ENCODE measurements at regions not wholly inside any gene's neighbourhood (a gene's known extent, or its start where the extent isn't known, plus 50 kb on each side); places are given as distances from the start of the nearest gene placed in this dataset.

DNA sequence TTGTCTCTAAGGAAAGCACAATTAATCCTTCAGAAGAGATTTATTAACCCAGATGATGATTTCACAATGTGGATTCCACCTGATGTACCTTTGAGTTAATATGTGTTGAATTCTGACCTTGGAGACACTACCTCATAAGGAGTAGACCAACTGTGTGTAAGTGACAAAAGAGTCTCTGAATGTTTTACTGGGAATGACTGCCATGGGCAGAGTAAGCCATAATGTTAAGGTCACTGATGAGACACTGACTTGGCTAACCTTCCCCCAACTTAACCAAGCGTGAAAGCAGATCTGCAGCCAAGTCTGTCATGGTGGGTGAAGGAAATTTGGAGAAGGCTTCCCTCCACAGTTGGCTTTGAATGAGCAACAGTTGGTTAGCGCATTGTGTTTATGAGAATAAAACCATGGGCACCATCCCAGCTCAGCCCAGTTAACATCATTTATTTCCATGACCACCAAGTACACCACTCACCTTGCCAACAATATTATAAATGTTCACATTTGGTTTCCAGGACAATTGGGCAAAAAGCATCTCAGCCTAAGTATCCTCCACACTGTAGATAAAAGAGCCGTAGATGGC is 618.5 kb downstream of the KCNJ2 start:
- no peak for DNase-seq (ENCODE audit: low read depth, low spot score)
- Histone ChIP-seq H3K4me3 (replicated peaks in 1 of 3; ENCODE audit: insufficient read depth in 1 of 3, low read depth in 1 of 3, low read length in 3 of 3) (no peak overlapping the region), H3K9ac (replicated peaks; ENCODE audit: extremely low read depth, insufficient read depth, low read length) (no peak overlapping the region), H2AFZ (ENCODE audit: low read depth, low read length) (no peak overlapping the region), H3K27me3 (ENCODE audit: control insufficient read depth in 2 of 2, insufficient read depth in 2 of 2, low read length in 2 of 2) (no peaks in the 10 kb centered on the region), H4K20me1 (replicated peaks; ENCODE audit: control insufficient read depth, extremely low read depth, insufficient read depth, low read length) (no peaks in the 10 kb centered on the region), H3K4me1 (ENCODE audit: control insufficient read depth, extremely low read depth, insufficient read depth, low read length) (no peaks in the 10 kb centered on the region), H3K36me3 (ENCODE audit: control insufficient read depth in 2 of 2, extremely low read depth in 1 of 2, insufficient read depth in 2 of 2, low read length in 2 of 2) (no peaks in the 10 kb centered on the region), H3K9me3 (replicated peaks; ENCODE audit: control insufficient read depth, insufficient read depth, low read length) (no peaks in the 10 kb centered on the region), H3K27ac (ENCODE audit: insufficient read depth, low read depth, low read length) (no peak overlapping the region), H3K4me2 (ENCODE audit: insufficient read depth, low read length) (no peak overlapping the region), H3K9me1 (replicated peaks; ENCODE audit: control insufficient read depth, extremely low read depth, insufficient read depth, low read length) (no peaks in the 10 kb centered on the region), H3K79me2 (ENCODE audit: control insufficient read depth, insufficient read depth, low read length) (no peaks in the 10 kb centered on the region)
- dilution Hi-C loops (cut with MboI; ENCODE audit: extremely low pct_ligation_motif_present, low sequenced_read_pairs) (no loop called here), intact Hi-C loops (cut with micrococcal nuclease) (no loop called here)
- no peak for FAIRE-seq
- BruUV-seq (replicated peaks) = no TSS peak
- CTCF ChIA-PET = no interaction called here
- POLR2A ChIA-PET = no interaction called here
- TF ChIP-seq, protein P1, sequence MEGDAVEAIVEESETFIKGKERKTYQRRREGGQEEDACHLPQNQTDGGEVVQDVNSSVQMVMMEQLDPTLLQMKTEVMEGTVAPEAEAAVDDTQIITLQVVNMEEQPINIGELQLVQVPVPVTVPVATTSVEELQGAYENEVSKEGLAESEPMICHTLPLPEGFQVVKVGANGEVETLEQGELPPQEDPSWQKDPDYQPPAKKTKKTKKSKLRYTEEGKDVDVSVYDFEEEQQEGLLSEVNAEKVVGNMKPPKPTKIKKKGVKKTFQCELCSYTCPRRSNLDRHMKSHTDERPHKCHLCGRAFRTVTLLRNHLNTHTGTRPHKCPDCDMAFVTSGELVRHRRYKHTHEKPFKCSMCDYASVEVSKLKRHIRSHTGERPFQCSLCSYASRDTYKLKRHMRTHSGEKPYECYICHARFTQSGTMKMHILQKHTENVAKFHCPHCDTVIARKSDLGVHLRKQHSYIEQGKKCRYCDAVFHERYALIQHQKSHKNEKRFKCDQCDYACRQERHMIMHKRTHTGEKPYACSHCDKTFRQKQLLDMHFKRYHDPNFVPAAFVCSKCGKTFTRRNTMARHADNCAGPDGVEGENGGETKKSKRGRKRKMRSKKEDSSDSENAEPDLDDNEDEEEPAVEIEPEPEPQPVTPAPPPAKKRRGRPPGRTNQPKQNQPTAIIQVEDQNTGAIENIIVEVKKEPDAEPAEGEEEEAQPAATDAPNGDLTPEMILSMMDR (IDR thresholded peaks at IDR 0.05; ENCODE audit: extremely low read depth in 1 of 2, insufficient read depth in 1 of 2, low read depth in 1 of 2, low read length in 2 of 2) = no peak
- TF ChIP-seq, protein P2, sequence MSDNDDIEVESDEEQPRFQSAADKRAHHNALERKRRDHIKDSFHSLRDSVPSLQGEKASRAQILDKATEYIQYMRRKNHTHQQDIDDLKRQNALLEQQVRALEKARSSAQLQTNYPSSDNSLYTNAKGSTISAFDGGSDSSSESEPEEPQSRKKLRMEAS (IDR thresholded peaks at IDR 0.05; ENCODE audit: insufficient read depth, insufficient read length) = no peak
- no peak for TF ChIP-seq POLR2A (IDR thresholded peaks at IDR 0.05; ENCODE audit: low read depth, low read length)
- TF ChIP-seq EZH2 (IDR thresholded peaks at IDR 0.05; ENCODE audit: borderline replicate concordance, low read depth, low read length, severe bottlenecking) = no peak
- TF ChIP-seq MYC (IDR thresholded peaks at IDR 0.05; ENCODE audit: low read depth, low read length) = no peak
- TF ChIP-seq GATA2 (IDR thresholded peaks at IDR 0.05; ENCODE audit: insufficient read depth, insufficient read length, low read depth, low read length) = no peak
- no peak for TF ChIP-seq FOS (IDR thresholded peaks at IDR 0.05; ENCODE audit: borderline replicate concordance, insufficient read depth, low read length)
- no peak for TF ChIP-seq JUN (IDR thresholded peaks at IDR 0.05; ENCODE audit: borderline replicate concordance, insufficient read depth, insufficient read length, low read depth)
- no peak for TF ChIP-seq POLR2AphosphoS5 (IDR thresholded peaks at IDR 0.05; ENCODE audit: insufficient read depth, low read depth, low read length)

Data from endothelial cell of umbilical vein (primary cell).